ENCODE measurements at regions not wholly inside any gene's neighbourhood (a gene's known extent, or its start where the extent isn't known, plus 50 kb on each side); places are given as distances from the start of the nearest gene placed in this dataset.

GRCh38 chr3:24886501-24886900 lies 391.9 kb upstream of the THRB start:
- peak overlapping the region; percentile 2; the same call in 1 of the 2 replicates for H3K27ac Mint-ChIP-seq
- H2AFZ ChIP-seq = peak overlapping the region; percentile 57; the same call in 1 of the 2 replicates
- no peaks in the 10 kb centered on the region for H3K36me3 Mint-ChIP-seq (ENCODE audit: low read depth)
- no peaks in the 10 kb centered on the region for H4K20me1 ChIP-seq (replicated peaks; ENCODE audit: insufficient read depth)
- H3K27ac ChIP-seq (ENCODE audit: low read depth) = no peak overlapping the region
- H3K9me2 ChIP-seq (ENCODE audit: insufficient read depth) = no peaks in the 10 kb centered on the region
- ATAC-seq (peak; percentile 50; the same call in 2 of the 3 replicates), DNase-seq (ENCODE audit: low spot score) (peak; percentile 7)
- H3K4me3 ChIP-seq = no peak overlapping the region
- H3K79me2 ChIP-seq (replicated peaks; ENCODE audit: insufficient read depth) = no peaks in the 10 kb centered on the region
- no peak overlapping the region for H3K4me3 Mint-ChIP-seq
- H3K9me3 Mint-ChIP-seq = no peaks in the 10 kb centered on the region
- no peaks in the 10 kb centered on the region for H3K27me3 Mint-ChIP-seq (ENCODE audit: insufficient read depth, low read depth, poor library complexity)
- H3K27me3 ChIP-seq (ENCODE audit: insufficient read depth) = no peaks in the 10 kb centered on the region
- H3K36me3 ChIP-seq (ENCODE audit: insufficient read depth) = no peaks in the 10 kb centered on the region
- H3K4me1 Mint-ChIP-seq = peaks cover 7% of the 10 kb centered on the region; the same call in 2 of the 3 replicates
- TF ChIP-seq REST (IDR thresholded peaks at IDR 0.05; ENCODE audit: unreplicated experiment) = no peak
- no peak for TF ChIP-seq STAT1 (IDR thresholded peaks at IDR 0.05; ENCODE audit: unreplicated experiment)
- no peak for TF ChIP-seq ZNF114 (CRISPR knock-in tag; IDR thresholded peaks at IDR 0.05)
- TF ChIP-seq JUNB (IDR thresholded peaks at IDR 0.05; ENCODE audit: unreplicated experiment) = no peak
- TF ChIP-seq NANOG (IDR thresholded peaks at IDR 0.05; ENCODE audit: borderline replicate concordance) = no peak
- no peak for TF ChIP-seq EZH2 (IDR thresholded peaks at IDR 0.05; ENCODE audit: low read depth, unreplicated experiment)
- TF ChIP-seq ETS1 (IDR thresholded peaks at IDR 0.05) = no peak
- H3F3A ChIP-seq (replicated peaks; ENCODE audit: low read depth) = no peaks in the 10 kb centered on the region
- no peaks in the 10 kb centered on the region for H3K4me1 ChIP-seq (ENCODE audit: insufficient read depth)
- H3K4me2 ChIP-seq = no peak overlapping the region

GRCh38 chr3:24890012-24890411 lies 395.4 kb upstream of the THRB start:
- Histone ChIP-seq H3F3A (replicated peaks; ENCODE audit: low read depth) (no peaks in the 10 kb centered on the region), H3K27ac (ENCODE audit: low read depth) (no peak overlapping the region), H3K4me3 (no peak overlapping the region), H3K27me3 (ENCODE audit: insufficient read depth) (no peaks in the 10 kb centered on the region), H3K9me2 (ENCODE audit: insufficient read depth) (no peaks in the 10 kb centered on the region), H3K4me1 (ENCODE audit: insufficient read depth) (no peaks in the 10 kb centered on the region), H4K20me1 (replicated peaks; ENCODE audit: insufficient read depth) (no peaks in the 10 kb centered on the region), H3K36me3 (ENCODE audit: insufficient read depth) (no peaks in the 10 kb centered on the region), H3K79me2 (replicated peaks; ENCODE audit: insufficient read depth) (no peaks in the 10 kb centered on the region), H3K4me2 (no peak overlapping the region), H2AFZ (no peak overlapping the region)
- no peaks in the 10 kb centered on the region; the same call in 2 of the 3 replicates for H3K36me3 Mint-ChIP-seq (ENCODE audit: low read depth)
- H3K4me3 Mint-ChIP-seq = no peak overlapping the region
- no peaks in the 10 kb centered on the region for H3K27me3 Mint-ChIP-seq (ENCODE audit: insufficient read depth, low read depth, poor library complexity)
- peaks cover 7% of the 10 kb centered on the region; the same call in 2 of the 3 replicates for H3K4me1 Mint-ChIP-seq
- no peak overlapping the region for H3K27ac Mint-ChIP-seq
- H3K9me3 Mint-ChIP-seq = no peaks in the 10 kb centered on the region
- no peak for ATAC-seq
- no peak for DNase-seq (ENCODE audit: low spot score)
- no peak for TF ChIP-seq ZNF462 (CRISPR knock-in tag; IDR thresholded peaks at IDR 0.05)
- no peak for TF ChIP-seq ZNF114 (CRISPR knock-in tag; IDR thresholded peaks at IDR 0.05)
- no peak for TF ChIP-seq JUNB (IDR thresholded peaks at IDR 0.05; ENCODE audit: unreplicated experiment)
- no peak for TF ChIP-seq ETS1 (IDR thresholded peaks at IDR 0.05)
- no peak for TF ChIP-seq NANOG (IDR thresholded peaks at IDR 0.05; ENCODE audit: borderline replicate concordance)
- no peak for TF ChIP-seq CREB1 (CRISPR knock-in tag; IDR thresholded peaks at IDR 0.05; ENCODE audit: low read depth)
- no peak for TF ChIP-seq EZH2phosphoT487 (IDR thresholded peaks at IDR 0.05; ENCODE audit: unreplicated experiment)
